ENCODE measurements at regions not wholly inside any gene's neighbourhood (a gene's known extent, or its start where the extent isn't known, plus 50 kb on each side); places are given as distances from the start of the nearest gene placed in this dataset.
A peak's percentile ranks its signal among the peaks of the same experiment; 100 is the strongest.

DNA sequence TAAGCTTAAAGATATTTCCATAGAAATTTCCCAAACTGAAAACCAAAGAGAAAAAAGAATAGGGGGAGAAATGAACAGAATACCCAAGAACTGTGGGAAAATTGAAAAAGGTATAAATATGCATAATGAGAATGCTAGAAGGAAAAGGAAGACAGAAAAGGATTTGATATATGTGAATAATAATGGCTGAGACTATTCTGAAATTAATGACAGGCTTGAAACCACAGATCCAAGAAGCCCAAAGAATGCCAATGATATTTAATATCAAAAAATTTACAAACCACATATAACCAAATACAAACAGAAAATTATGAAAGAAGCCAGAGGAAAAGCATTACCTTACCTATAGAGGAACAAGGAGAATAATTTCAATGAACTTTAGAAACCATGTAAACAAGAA lies 153.0 kb downstream of the ANXA2 start:
- no peak for TF ChIP-seq FOSB (CRISPR knock-in tag; IDR thresholded peaks at IDR 0.05)
- no peak for TF ChIP-seq CBX2 (IDR thresholded peaks at IDR 0.05; ENCODE audit: borderline replicate concordance, low read depth)
- TF ChIP-seq RCOR1 (IDR thresholded peaks at IDR 0.05; ENCODE audit: low read depth, low read length) = no peak
- no peak for TF ChIP-seq BHLHE40 (IDR thresholded peaks at IDR 0.05; ENCODE audit: low read depth, low read length)
- TF ChIP-seq, protein P1, sequence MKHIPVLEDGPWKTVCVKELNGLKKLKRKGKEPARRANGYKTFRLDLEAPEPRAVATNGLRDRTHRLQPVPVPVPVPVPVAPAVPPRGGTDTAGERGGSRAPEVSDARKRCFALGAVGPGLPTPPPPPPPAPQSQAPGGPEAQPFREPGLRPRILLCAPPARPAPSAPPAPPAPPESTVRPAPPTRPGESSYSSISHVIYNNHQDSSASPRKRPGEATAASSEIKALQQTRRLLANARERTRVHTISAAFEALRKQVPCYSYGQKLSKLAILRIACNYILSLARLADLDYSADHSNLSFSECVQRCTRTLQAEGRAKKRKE (CRISPR knock-in tag; IDR thresholded peaks at IDR 0.05; ENCODE audit: low read depth) = no peak
- no peak for TF ChIP-seq JUNB (IDR thresholded peaks at IDR 0.05)
- TF ChIP-seq KDM5A (IDR thresholded peaks at IDR 0.05) = no peak
- Histone ChIP-seq H3K27ac (no peak overlapping the region), H3K4me3 (no peak overlapping the region), H3K4me2 (no peak overlapping the region), H3K9me3 (no peaks in the 10 kb centered on the region), H3K4me1 (no peaks in the 10 kb centered on the region)
- ATAC-seq = no peak
- CTCF ChIA-PET = no interaction called here
- no peak for DNase-seq (ENCODE audit: low read depth in 1 of 2, low spot score in 1 of 2)
- peak; percentile 61 for FAIRE-seq
- POLR2A ChIA-PET = no interaction called here

- TF ChIP-seq CBX8 (IDR thresholded peaks at IDR 0.05) = no peak
- no peak for TF ChIP-seq CBX2 (IDR thresholded peaks at IDR 0.05; ENCODE audit: borderline replicate concordance, low read depth)
- TF ChIP-seq, protein P2, sequence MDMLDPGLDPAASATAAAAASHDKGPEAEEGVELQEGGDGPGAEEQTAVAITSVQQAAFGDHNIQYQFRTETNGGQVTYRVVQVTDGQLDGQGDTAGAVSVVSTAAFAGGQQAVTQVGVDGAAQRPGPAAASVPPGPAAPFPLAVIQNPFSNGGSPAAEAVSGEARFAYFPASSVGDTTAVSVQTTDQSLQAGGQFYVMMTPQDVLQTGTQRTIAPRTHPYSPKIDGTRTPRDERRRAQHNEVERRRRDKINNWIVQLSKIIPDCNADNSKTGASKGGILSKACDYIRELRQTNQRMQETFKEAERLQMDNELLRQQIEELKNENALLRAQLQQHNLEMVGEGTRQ (IDR thresholded peaks at IDR 0.05) = no peak
- TF ChIP-seq ZFP36 (IDR thresholded peaks at IDR 0.05; ENCODE audit: borderline replicate concordance, partially characterized antibody) = no peak
- no peak for TF ChIP-seq CTCF (IDR thresholded peaks at IDR 0.05)
- TF ChIP-seq ZNF302 (CRISPR knock-in tag; IDR thresholded peaks at IDR 0.05) = no peak
- no peak for TF ChIP-seq FOSB (CRISPR knock-in tag; IDR thresholded peaks at IDR 0.05)
- TF ChIP-seq EP300 (IDR thresholded peaks at IDR 0.05) = no peak
- CTCF ChIA-PET = interaction anchor here (0.7 to 1.6 kb wide), 2 partner anchors 23 to 123 kb away, joined by 3 to 4 read pairs; no protein-coding TSS in a partner anchor
- H3K9me3 ChIP-seq = no peaks in the 10 kb centered on the region
- no peak overlapping the region for H3K27ac ChIP-seq
- 12% methylated on average over 3 of the region's 3 CpGs for WGBS (ENCODE audit: missing lambda C conversion rate)
- FAIRE-seq (no peak), DNase-seq (ENCODE audit: low read depth in 1 of 2, low spot score in 1 of 2) (no peak), ATAC-seq (no peak)
- H3K4me1 ChIP-seq = peaks cover 2% of the 10 kb centered on the region; the same call in 2 of the 3 replicates
- POLR2A ChIA-PET = no interaction called here
- no peak overlapping the region for H3K4me2 ChIP-seq
- no peak overlapping the region for H3K4me3 ChIP-seq
Observed at GRCh38 chr15:60250316-60250715, 147.5 kb downstream of the ANXA2 start.

DNA sequence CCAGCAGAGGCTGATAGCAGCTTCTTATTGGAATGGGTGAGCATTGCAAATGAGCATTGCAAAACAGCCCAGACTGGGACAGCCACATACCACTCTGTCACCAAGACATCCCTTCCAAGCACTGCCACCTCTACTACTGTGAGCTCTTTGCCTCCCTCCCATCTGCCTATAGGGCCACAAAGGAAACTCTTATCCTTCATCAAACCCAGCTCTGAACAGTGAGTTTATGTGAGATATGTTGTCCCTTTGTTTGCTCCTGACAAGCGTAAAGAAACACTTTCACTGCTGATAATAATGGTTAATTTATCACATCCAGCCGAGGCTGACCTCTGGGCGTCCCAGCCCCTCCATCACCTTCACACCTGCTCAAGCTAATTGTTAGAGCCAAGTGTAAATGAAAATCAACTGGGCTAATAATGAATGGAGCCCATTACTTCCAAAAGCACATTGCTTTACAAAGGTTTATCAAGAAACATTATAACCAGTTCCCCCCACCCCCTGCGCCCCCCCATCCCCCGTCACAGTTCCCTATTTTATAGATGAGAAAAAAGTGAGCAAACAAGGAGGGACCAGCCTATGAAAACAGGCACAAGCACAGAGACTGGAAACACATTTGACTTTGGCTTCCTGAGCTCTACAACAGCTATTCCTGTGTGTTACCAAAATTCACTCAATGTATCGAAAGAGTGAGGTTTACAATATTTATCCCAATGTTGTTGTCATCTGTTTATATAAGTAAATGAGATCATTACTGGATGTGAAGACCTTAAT lies 146.3 kb downstream of the ANXA2 start:
- Histone ChIP-seq H3K4me1 (peaks cover 9% of the 10 kb centered on the region; the same call in 2 of the 3 replicates), H3K9me3 (no peaks in the 10 kb centered on the region), H3K4me3 (no peak overlapping the region), H3K27ac (no peak overlapping the region), H3K4me2 (no peak overlapping the region)
- CTCF ChIA-PET = interaction anchor here (0.5 to 1.6 kb wide), 2 partner anchors 22 to 82 kb away, joined by 3 to 4 read pairs; no protein-coding TSS in a partner anchor
- WGBS (ENCODE audit: missing lambda C conversion rate) = 5% methylated on average over 6 of the region's 6 CpGs
- DNase-seq (ENCODE audit: low read depth in 1 of 2, low spot score in 1 of 2) = no peak
- POLR2A ChIA-PET = no interaction called here
- TF ChIP-seq RARB (CRISPR knock-in tag; IDR thresholded peaks at IDR 0.05) (no peak), HES2 (IDR thresholded peaks at IDR 0.05) (no peak), ZSCAN20 (CRISPR knock-in tag; IDR thresholded peaks at IDR 0.05) (no peak), NFE2L2 (conservative IDR thresholded peaks at IDR 0.05; ENCODE audit: low read length) (no peak), FOXS1 (CRISPR knock-in tag; IDR thresholded peaks at IDR 0.05) (no peak), MYC (IDR thresholded peaks at IDR 0.05; ENCODE audit: borderline replicate concordance, low read length) (no peak)
- no peak for ATAC-seq
- FAIRE-seq = no peak

Measured in A549 (cell line).